Umbilical cord (tissue), 1 donor: ENCODE measurements at regions not wholly inside any gene's neighbourhood (a gene's known extent, or its start where the extent isn't known, plus 50 kb on each side); places are given as distances from the start of the nearest gene placed in this dataset.
"Not testable (repeated sequence)": the region's sequence is repeated elsewhere in the genome, so short reads cannot be mapped to it uniquely, and the experiment has no call there.

Experiments used
- DNase-seq: peaks from one replicate; pipeline ENCODE4 v3.0.0-alpha.2; 2015; ENCODE audit warnings: low spot score

- not testable (repeated sequence) for DNase-seq
Observed at GRCh38 chr18:15026041-15026440, 278.1 kb downstream of the ANKRD30B start.

GRCh38 chr18:15028037-15028436, 280.1 kb downstream of the ANKRD30B start:
- DNase-seq, result not testable (repeated sequence)

GRCh38 chr18:15060279-15060880, 312.4 kb downstream of the ANKRD30B start:
- DNase-seq, result not testable (repeated sequence)

GRCh38 chr18:15061289-15061896, 313.4 kb downstream of the ANKRD30B start:
- not testable (repeated sequence) for DNase-seq

- not testable (repeated sequence) for DNase-seq
Observed at GRCh38 chr18:15066434-15066833, 318.5 kb downstream of the ANKRD30B start.

GRCh38 chr18:15071311-15071710, 323.3 kb downstream of the ANKRD30B start:
- DNase-seq, result not testable (repeated sequence)
